ENCODE measurements at regions not wholly inside any gene's neighbourhood (a gene's known extent, or its start where the extent isn't known, plus 50 kb on each side); places are given as distances from the start of the nearest gene placed in this dataset.
A peak's percentile ranks its signal among the peaks of the same experiment; 100 is the strongest.

GRCh38 chr16:73350707-73351452, 303.0 kb upstream of the ZFHX3 start:
- H3K27ac ChIP-seq (ENCODE audit: low read depth in 1 of 2, low read length in 1 of 2) = no peak overlapping the region
- ATAC-seq (ENCODE audit: insufficient read depth, low FRiP score) = no peak
- WGBS, 2 donors = 87 to 89% methylated on average over 18 of the region's 18 CpGs
- no peak for DNase-seq
- H3K4me3 ChIP-seq = no peak overlapping the region
- no peak overlapping the region for H3K9ac ChIP-seq (ENCODE audit: insufficient read depth in 1 of 2, low read length in 2 of 2)
- H3K9me3 ChIP-seq (ENCODE audit: control insufficient read depth in 4 of 4, insufficient read depth in 3 of 4, low read length in 3 of 4) = no peaks in the 10 kb centered on the region
- TF ChIP-seq CTCF (IDR thresholded peaks at IDR 0.05; ENCODE audit: control extremely low read depth, extremely low read depth) = no peak
- H3K36me3 ChIP-seq (ENCODE audit: control insufficient read depth in 4 of 4, insufficient read depth in 4 of 4, low read length in 4 of 4) = no peaks in the 10 kb centered on the region
- H3K27me3 ChIP-seq (ENCODE audit: control insufficient read depth in 3 of 3, insufficient read depth in 3 of 3, low read length in 2 of 3) = peaks cover 0 to 2% (median 2%) of the 10 kb centered on the region in 3 donors
- H3K4me1 ChIP-seq (ENCODE audit: control insufficient read depth in 5 of 5, insufficient read depth in 5 of 5, low read length in 5 of 5) = peaks cover 0 to 16% (median 0%) of the 10 kb centered on the region in 5 donors

DNA sequence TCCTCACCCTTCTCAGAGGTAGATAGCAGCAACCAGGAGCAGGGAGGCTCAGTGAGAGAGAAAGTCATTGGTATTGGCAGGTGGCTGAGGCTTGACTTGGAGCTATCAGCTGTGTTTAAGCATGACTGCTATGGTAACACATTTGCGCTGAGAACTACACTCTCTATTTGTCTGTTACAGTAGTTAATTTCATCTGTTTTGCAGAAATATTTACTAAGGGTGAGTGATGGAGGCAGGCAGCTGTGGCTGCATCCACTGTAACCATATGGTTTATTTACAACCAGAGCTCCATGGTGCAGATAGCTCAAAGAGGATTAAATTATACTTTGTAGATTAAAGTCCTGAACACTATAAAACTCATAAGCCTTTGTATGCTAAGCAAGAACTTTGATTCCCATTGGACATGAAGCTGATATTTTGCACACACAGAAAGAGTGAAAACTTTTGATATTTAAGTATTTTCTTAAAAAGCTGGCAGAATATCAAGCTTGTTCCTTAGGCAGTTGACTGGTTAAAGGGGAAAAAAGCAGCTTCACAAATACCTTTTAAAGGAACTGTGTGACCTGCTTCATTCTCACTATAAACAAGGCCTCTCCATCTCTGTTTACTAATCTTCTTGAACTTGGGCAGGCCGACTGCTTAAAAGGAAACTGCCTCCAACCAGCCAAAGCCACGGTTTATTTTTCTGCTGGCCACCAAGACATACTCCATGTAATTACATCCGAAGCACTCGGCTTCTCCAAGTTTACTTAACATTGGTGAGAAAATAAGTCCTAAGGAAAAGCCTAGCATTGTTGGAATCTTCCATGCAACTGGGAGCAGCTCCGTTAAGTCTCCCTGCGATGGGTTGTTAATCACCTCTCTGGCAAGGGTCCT, 299.8 kb upstream of the ZFHX3 start:
- H3K27me3 ChIP-seq (ENCODE audit: control insufficient read depth in 3 of 3, insufficient read depth in 3 of 3, low read length in 2 of 3) = no peaks in the 10 kb centered on the region
- peaks cover 0 to 16% (median 0%) of the 10 kb centered on the region in 5 donors for H3K4me1 ChIP-seq (ENCODE audit: control insufficient read depth in 5 of 5, insufficient read depth in 5 of 5, low read length in 5 of 5)
- 50 to 73% methylated on average over 7 of the region's 7 CpGs for WGBS, 2 donors
- ATAC-seq (ENCODE audit: insufficient read depth, low FRiP score) = no peak
- no peak overlapping the region for H3K4me3 ChIP-seq
- no peaks in the 10 kb centered on the region for H3K9me3 ChIP-seq (ENCODE audit: control insufficient read depth in 4 of 4, insufficient read depth in 3 of 4, low read length in 3 of 4)
- no peaks in the 10 kb centered on the region for H3K36me3 ChIP-seq (ENCODE audit: control insufficient read depth in 4 of 4, insufficient read depth in 4 of 4, low read length in 4 of 4)
- no peak overlapping the region for H3K27ac ChIP-seq (ENCODE audit: low read depth in 1 of 2, low read length in 1 of 2)
- no peak overlapping the region for H3K9ac ChIP-seq (ENCODE audit: insufficient read depth in 1 of 2, low read length in 2 of 2)
- TF ChIP-seq CTCF (IDR thresholded peaks at IDR 0.05; ENCODE audit: control extremely low read depth, extremely low read depth) = no peak
- DNase-seq = peak; percentile 44 to 87 (median 72)

DNA sequence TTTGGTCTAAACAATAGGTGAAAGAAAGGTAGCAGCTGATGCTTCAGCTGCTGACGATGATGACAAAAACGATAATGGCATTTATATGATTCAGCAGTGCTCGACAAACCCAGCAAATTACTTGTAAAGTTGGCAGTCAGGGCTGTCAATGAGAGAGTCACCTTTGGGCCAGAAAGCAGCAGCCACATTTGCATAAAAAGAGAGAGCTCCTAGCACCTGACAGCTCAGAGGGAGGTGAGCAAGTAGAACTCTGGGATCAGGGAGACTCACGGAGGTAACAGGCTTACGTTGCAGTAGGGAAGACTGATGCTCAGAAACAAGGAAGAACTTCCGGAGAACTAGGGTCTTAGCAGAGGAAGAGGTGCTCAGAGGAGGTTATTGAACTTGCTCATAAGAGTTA, 291.9 kb upstream of the ZFHX3 start:
- 77 to 84% methylated on average over 6 of the region's 6 CpGs for WGBS, 2 donors
- H3K9ac ChIP-seq (ENCODE audit: insufficient read depth in 1 of 2, low read length in 2 of 2) = no peak overlapping the region
- H3K36me3 ChIP-seq (ENCODE audit: control insufficient read depth in 4 of 4, insufficient read depth in 4 of 4, low read length in 4 of 4) = no peaks in the 10 kb centered on the region
- no peaks in the 10 kb centered on the region for H3K27me3 ChIP-seq (ENCODE audit: control insufficient read depth in 3 of 3, insufficient read depth in 3 of 3, low read length in 2 of 3)
- no peak for TF ChIP-seq CTCF (IDR thresholded peaks at IDR 0.05; ENCODE audit: control extremely low read depth, extremely low read depth)
- DNase-seq (no peak), ATAC-seq (ENCODE audit: insufficient read depth, low FRiP score) (no peak)
- no peak overlapping the region for H3K4me3 ChIP-seq
- H3K4me1 ChIP-seq (ENCODE audit: control insufficient read depth in 5 of 5, insufficient read depth in 5 of 5, low read length in 5 of 5) = peaks cover 0 to 3% (median 0%) of the 10 kb centered on the region in 5 donors
- H3K9me3 ChIP-seq (ENCODE audit: control insufficient read depth in 4 of 4, insufficient read depth in 3 of 4, low read length in 3 of 4) = no peaks in the 10 kb centered on the region
- no peak overlapping the region for H3K27ac ChIP-seq (ENCODE audit: low read depth in 1 of 2, low read length in 1 of 2)

Data from lung (tissue), 11 donors.